Rectal smooth muscle tissue (tissue), 1 donor: ENCODE measurements at regions not wholly inside any gene's neighbourhood (a gene's known extent, or its start where the extent isn't known, plus 50 kb on each side); places are given as distances from the start of the nearest gene placed in this dataset.

Experiments
- H3K27ac ChIP-seq: one replicate; pipeline ENCODE4 v1.7.0; 2013; ENCODE audit warnings: low read depth, low read length, inconsistent platforms
- H3K27me3 ChIP-seq: one replicate; pipeline ENCODE4 v1.7.0; 2013; ENCODE audit warnings: low read length; ENCODE audit not compliant: control insufficient read depth, insufficient read depth
- H3K36me3 ChIP-seq: one replicate; pipeline ENCODE4 v1.7.0; 2013; ENCODE audit warnings: low read length; ENCODE audit not compliant: control insufficient read depth, insufficient read depth
- H3K4me1 ChIP-seq: one replicate; pipeline ENCODE4 v1.7.0; 2013; ENCODE audit warnings: low read length; ENCODE audit not compliant: control insufficient read depth, insufficient read depth
- H3K4me3 ChIP-seq: one replicate; pipeline ENCODE4 v1.7.0; 2013; ENCODE audit warnings: low read length
- H3K9ac ChIP-seq: one replicate; pipeline ENCODE4 v1.7.0; 2013; ENCODE audit warnings: low read length

DNA sequence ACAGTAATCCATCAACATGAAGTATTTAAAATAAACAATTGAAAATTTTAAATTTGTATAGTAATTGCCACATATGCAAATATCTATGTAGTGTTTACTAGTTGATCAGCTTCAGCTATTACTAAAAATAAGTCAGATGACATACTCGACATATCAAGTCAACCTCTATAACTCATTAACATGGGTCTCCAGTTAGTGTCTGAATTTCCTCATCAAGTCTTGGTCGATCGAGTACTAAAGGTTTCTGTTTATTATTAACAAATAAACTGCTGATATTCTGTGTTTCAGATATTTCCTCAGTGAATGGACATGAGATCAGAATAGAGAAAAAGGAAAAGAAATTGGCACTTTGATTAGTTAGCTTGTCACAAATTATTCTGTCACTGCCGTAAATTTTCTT is 266.5 kb upstream of the ITGA1 start:
- no peak overlapping the region for H3K9ac ChIP-seq
- H3K4me1 ChIP-seq, result no peaks in the 10 kb centered on the region
- H3K4me3 ChIP-seq, result no peak overlapping the region
- no peaks in the 10 kb centered on the region for H3K36me3 ChIP-seq
- H3K27ac ChIP-seq, result no peak overlapping the region
- H3K27me3 ChIP-seq, result no peaks in the 10 kb centered on the region

DNA sequence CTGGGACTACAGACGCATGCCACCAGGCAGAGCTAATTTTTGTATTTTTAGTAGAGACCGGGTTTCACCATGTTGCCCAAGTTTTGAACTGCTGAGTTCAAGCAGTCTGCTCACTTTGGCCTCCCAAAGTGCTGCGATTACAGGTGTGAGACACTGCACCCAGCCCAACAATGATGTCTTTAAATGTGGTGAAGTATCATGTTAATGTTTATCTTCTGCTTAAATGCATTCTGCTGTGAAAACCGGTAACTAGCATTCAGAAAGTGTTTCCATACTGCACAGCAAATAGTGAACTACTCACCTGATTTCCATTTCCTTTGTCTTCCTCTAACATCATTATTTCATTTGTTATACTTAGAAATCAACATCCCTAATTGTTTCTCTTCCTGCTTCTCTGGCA is 264.0 kb upstream of the ITGA1 start:
- no peaks in the 10 kb centered on the region for H3K27me3 ChIP-seq
- no peaks in the 10 kb centered on the region for H3K4me1 ChIP-seq
- H3K9ac ChIP-seq, result no peak overlapping the region
- H3K36me3 ChIP-seq, result no peaks in the 10 kb centered on the region
- H3K4me3 ChIP-seq, result no peak overlapping the region
- H3K27ac ChIP-seq, result no peak overlapping the region

DNA sequence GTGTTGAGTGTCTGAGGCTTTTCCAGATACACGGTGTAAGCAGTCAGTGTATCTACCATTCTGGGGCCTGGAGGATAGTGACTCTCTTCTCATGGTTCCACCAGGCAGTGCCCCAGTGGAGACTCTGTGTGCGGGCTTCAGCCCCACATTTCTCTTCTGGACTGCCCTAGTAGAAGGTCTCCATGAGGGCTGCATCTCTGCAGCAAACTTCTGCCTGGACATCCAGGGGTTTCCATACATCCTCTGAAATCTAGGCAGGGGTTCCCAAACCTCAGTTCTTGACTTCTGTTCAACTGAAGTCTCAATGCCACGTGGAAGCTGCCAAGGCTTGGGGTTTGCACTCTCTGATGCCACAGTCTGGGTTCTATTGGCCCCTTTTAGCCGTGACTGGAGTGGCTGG is 256.6 kb upstream of the ITGA1 start:
- Histone ChIP-seq H3K9ac (no peak overlapping the region), H3K27me3 (no peaks in the 10 kb centered on the region), H3K4me3 (no peak overlapping the region), H3K4me1 (no peaks in the 10 kb centered on the region), H3K27ac (no peak overlapping the region), H3K36me3 (no peaks in the 10 kb centered on the region)

DNA sequence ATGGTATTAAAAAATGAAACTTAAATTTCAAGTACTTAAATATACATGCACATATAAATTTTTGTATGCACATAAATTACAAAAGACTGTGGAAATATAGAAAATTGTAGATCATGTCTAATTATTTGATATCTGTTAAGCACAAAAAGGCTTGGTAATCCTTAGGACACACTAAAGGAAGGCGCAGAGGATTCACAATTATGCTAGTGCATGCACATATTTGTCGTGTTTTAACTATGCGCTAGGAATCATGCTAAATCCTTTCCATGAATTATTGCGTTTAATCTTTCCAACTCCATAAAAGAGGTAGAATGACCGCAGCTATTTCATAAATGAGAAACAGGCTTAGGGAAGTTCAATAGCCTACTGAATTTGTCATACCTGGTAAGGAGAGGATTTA is 244.1 kb upstream of the ITGA1 start:
- Histone ChIP-seq H3K4me3 (no peak overlapping the region), H3K27me3 (no peaks in the 10 kb centered on the region), H3K4me1 (no peaks in the 10 kb centered on the region), H3K27ac (no peak overlapping the region), H3K9ac (no peak overlapping the region), H3K36me3 (no peaks in the 10 kb centered on the region)

DNA sequence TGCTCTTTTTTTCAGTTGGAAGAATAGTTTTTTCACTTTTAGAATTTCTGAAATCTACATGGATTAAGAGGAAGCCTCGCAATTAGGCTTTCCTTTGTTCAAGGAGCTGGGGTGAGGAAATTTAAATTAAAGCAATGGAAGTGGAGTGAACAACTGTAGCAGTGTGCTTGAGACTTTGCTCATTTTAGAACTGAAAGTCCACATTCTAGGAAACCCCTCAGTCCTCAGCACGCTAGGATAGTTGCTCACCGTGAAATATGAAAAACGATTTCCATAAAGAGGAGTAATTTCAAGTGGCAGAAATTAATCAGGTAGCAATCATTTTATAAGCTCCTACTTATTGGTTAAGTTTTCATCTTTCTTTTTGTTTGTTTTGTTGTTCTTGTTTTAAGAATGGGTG is 243.0 kb upstream of the ITGA1 start:
- Histone ChIP-seq H3K27me3 (no peaks in the 10 kb centered on the region), H3K4me1 (no peaks in the 10 kb centered on the region), H3K27ac (no peak overlapping the region), H3K36me3 (no peaks in the 10 kb centered on the region), H3K9ac (no peak overlapping the region), H3K4me3 (no peak overlapping the region)

DNA sequence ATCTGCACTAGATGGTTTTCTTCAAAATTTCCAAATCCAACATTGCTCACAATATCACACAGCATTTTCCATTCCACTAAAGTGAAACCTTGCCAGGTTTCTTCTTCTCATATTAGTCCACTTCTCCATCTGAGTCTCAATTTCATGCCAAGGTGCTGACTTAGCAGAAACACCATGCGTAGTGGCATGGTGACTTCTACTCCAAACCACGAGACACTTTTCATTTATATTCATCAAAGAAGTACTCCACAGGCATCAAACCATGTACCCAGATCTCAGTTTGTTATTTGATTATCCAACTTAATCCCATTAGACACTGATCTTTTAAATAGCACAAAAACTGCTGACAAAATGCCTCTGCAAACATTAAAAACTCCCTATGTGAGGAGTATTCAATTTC is 233.4 kb upstream of the ITGA1 start:
- H3K27me3 ChIP-seq, result no peaks in the 10 kb centered on the region
- no peak overlapping the region for H3K4me3 ChIP-seq
- no peak overlapping the region for H3K9ac ChIP-seq
- no peak overlapping the region for H3K27ac ChIP-seq
- no peaks in the 10 kb centered on the region for H3K4me1 ChIP-seq
- H3K36me3 ChIP-seq, result no peaks in the 10 kb centered on the region

DNA sequence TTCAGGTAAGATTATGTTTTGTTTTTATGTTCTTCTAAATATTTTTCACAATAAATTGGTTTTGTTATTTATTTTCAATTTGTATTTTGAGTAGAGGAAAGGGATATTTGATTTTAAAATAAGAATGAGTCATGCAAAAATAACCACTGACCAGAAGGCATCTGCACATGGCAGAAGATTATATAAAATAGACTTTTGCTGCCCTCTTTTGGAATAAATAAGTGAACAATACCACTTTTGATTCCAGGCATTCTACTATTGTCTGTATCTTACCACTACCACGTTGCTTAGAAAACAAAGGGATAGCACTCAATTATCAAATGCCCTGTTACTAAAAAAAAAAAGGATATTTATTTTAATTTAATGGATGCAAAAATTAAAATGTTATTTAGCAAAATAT is 227.3 kb upstream of the ITGA1 start:
- no peaks in the 10 kb centered on the region for H3K36me3 ChIP-seq

DNA sequence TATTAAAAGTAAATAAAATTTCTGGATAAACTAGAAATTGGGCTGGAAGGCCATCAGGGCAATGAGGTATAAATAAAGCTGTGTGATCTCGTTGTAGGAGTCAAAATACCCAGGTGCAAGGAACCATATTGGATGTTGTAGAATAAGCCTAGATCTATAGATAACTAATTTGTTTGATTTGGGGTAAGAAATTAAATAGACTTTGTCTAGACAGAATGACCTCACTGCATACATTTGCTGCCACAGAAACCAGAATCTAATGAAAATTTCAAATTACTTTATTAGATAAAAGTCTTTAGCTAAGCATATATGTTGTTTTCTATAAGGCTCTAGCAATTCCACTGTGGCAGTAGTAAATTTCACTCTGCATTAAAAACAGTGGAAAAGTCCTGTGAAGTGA is 225.2 kb upstream of the ITGA1 start:
- H3K4me3 ChIP-seq, result no peak overlapping the region
- H3K4me1 ChIP-seq, result no peaks in the 10 kb centered on the region
- H3K27me3 ChIP-seq, result no peaks in the 10 kb centered on the region
- H3K36me3 ChIP-seq, result no peaks in the 10 kb centered on the region
- H3K9ac ChIP-seq, result no peak overlapping the region
- no peak overlapping the region for H3K27ac ChIP-seq

More for the DNA sequence above, 227.3 kb upstream of the ITGA1 start:
- Histone ChIP-seq H3K27me3 (no peaks in the 10 kb centered on the region), H3K9ac (no peak overlapping the region), H3K4me3 (no peak overlapping the region), H3K27ac (no peak overlapping the region), H3K4me1 (no peaks in the 10 kb centered on the region)

DNA sequence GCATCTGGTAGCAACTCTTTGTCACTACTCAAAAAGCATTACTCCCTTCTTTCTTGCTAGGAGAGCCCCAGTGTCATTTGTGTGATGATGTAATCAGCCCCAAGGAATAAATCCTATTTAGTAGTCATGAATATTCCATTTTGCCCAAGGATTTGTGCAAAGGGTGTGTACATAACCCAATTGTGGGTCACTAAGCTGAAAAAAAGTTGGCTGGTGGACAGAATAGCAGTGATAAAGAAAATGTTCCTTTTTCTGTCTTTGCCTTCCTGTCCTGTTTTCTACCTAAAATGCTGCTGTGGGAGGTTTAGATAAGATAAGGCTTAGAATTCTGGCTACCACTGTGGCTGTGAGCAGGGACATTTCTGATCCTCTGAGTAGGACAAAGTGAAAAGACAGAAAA is 223.1 kb upstream of the ITGA1 start:
- Histone ChIP-seq H3K4me1 (no peaks in the 10 kb centered on the region), H3K4me3 (no peak overlapping the region), H3K36me3 (no peaks in the 10 kb centered on the region), H3K27me3 (no peaks in the 10 kb centered on the region), H3K9ac (no peak overlapping the region), H3K27ac (no peak overlapping the region)

DNA sequence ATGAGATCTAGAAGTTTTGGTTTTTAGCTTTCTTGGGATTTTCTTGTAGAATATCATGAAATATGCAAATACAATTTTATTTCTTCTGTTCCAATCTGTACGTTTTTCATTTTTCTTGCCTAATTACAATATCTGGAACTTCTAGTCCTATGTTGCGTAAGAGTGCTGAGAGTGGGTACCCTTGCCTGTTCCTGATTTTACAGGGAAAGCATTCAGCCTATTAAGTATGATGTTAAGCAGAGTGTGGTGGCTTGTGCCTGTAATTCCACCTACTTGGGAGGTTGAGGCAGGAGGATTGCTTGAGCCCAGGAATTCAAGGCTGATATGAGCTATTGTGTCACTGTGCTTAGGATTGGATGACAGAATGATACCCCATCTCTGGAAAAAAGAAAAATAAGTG is 210.2 kb upstream of the ITGA1 start:
- Histone ChIP-seq H3K9ac (no peak overlapping the region), H3K4me3 (no peak overlapping the region), H3K36me3 (no peaks in the 10 kb centered on the region), H3K27ac (no peak overlapping the region), H3K4me1 (no peaks in the 10 kb centered on the region), H3K27me3 (no peaks in the 10 kb centered on the region)

DNA sequence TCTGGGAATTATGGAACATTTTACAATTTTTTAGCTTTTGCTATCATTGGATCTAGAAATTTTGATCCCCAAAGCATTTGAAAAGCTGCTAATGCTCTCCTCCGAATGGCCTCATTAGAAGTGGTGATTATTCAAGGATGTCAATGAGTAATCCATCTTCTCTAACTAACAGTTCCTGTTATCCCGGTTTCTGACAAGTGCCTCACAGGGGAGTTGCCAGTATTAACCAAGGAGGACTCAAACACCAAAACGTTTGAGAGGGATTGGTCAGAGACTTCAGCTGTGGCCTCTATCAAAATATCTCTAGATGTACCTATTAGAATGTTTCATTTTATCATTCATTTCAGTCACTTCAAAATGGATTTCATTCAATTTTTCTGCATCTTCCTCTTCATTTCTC is 208.3 kb upstream of the ITGA1 start:
- H3K4me1 ChIP-seq, result no peaks in the 10 kb centered on the region
- no peaks in the 10 kb centered on the region for H3K27me3 ChIP-seq
- H3K9ac ChIP-seq, result no peak overlapping the region
- H3K36me3 ChIP-seq, result no peaks in the 10 kb centered on the region
- H3K4me3 ChIP-seq, result no peak overlapping the region
- no peak overlapping the region for H3K27ac ChIP-seq

DNA sequence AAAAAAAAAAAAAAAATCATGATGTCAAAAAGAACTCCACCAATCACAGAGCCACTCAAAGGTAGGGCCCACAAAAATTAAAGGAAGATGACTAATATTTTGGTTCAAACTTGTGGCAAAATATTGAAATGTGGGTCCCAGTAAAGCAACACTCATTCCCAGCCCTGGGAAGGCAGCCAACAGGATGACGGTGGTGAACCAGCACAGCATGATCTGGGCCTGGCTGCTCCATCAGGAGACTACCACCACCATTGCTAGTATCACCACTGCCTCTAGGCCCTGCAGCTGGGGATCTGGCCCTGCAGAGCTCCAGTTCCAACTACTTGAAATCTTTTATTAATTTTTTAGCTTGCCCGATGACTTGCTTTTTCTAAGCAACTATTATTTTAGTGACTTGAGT is 206.8 kb upstream of the ITGA1 start:
- H3K27me3 ChIP-seq, result no peaks in the 10 kb centered on the region
- H3K4me3 ChIP-seq, result no peak overlapping the region
- H3K4me1 ChIP-seq, result no peaks in the 10 kb centered on the region

DNA sequence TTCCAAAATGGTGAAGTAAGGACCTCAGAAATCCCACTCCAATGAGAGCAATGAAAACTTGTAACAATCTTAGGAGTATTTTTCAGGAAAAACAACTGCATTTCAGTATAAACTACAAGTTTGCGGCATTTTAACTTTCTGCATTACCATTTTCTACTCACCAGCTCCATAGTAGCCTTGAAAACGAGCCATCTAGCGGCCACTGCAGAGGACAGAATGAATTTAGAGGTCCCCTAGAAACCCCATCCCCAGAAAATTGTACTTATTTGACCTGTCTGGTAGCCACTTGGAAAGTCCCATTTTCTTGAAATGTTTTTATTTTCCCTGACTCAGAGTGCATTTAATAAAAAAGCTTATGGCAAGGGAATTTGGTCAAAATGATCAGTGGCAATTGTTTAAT is 205.4 kb upstream of the ITGA1 start:
- Histone ChIP-seq H3K27ac (no peak overlapping the region), H3K36me3 (no peaks in the 10 kb centered on the region), H3K4me1 (no peaks in the 10 kb centered on the region), H3K27me3 (no peaks in the 10 kb centered on the region), H3K4me3 (no peak overlapping the region), H3K9ac (no peak overlapping the region)

More for the DNA sequence above, 206.8 kb upstream of the ITGA1 start:
- Histone ChIP-seq H3K36me3 (no peaks in the 10 kb centered on the region), H3K27ac (no peak overlapping the region), H3K9ac (no peak overlapping the region)

DNA sequence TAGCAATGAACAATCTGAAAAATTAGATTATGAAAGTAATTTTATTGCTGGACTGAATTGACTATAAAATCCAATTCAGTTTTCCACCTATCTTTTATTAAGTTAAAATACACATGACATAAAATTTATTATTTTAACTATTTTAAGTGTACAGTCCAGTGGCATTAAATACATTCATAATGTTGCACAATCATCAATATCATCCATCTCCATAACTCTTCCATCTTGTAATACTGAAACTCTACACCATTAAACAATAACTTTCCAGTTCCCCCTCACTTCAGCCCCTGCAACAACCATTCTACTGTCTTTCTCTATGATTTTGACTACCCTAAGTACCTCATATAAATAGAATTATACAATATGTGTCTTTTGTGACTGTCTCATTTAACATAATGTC is 200.6 kb upstream of the ITGA1 start:
- H3K27ac ChIP-seq, result no peak overlapping the region
- H3K9ac ChIP-seq, result no peak overlapping the region
- H3K4me1 ChIP-seq, result no peaks in the 10 kb centered on the region
- no peaks in the 10 kb centered on the region for H3K27me3 ChIP-seq
- H3K4me3 ChIP-seq, result no peak overlapping the region
- H3K36me3 ChIP-seq, result no peaks in the 10 kb centered on the region
